MM.1S (cell line): ENCODE measurements at regions not wholly inside any gene's neighbourhood (a gene's known extent, or its start where the extent isn't known, plus 50 kb on each side); places are given as distances from the start of the nearest gene placed in this dataset.

ENCODE experiments used
- DNase-seq: peaks from one replicate; pipeline ENCODE4 v3.0.0-alpha.2; 2015
- H2AFZ ChIP-seq: fragments of 300-600 bp; sonication (generic); 2 replicates; pipeline ENCODE4 v1.6.0; 2016; ENCODE audit warnings: antibody characterized with exemption, low read length
- H3F3A ChIP-seq: fragments of 300-600 bp; sonication (generic); 2 replicates; pipeline ENCODE4 v1.6.1; 2016; ENCODE audit warnings: mild to moderate bottlenecking, antibody characterized with exemption, low read length, moderate library complexity, mixed read lengths; ENCODE audit not compliant: insufficient read depth
- H3K27ac ChIP-seq: fragments of 300-600 bp; sonication (generic); 2 replicates; pipeline ENCODE4 v1.5.1; 2016; ENCODE audit warnings: mild to moderate bottlenecking, low read length
- H3K27me3 ChIP-seq: fragments of 300-600 bp; sonication (generic); replicated peaks from 2 replicates; pipeline ENCODE4 v1.6.0; 2016; ENCODE audit warnings: low read length; ENCODE audit not compliant: insufficient read depth
- H3K36me3 ChIP-seq: fragments of 300-600 bp; sonication (generic); replicated peaks from 2 replicates; pipeline ENCODE4 v1.6.1; 2016; ENCODE audit warnings: mild to moderate bottlenecking, low read length, mixed read lengths; ENCODE audit not compliant: insufficient read depth
- H3K4me1 ChIP-seq: fragments of 300-600 bp; sonication (generic); 2 replicates; pipeline ENCODE4 v1.6.1; 2016; ENCODE audit warnings: low read length, mixed read lengths
- H3K4me2 ChIP-seq: fragments of 300-600 bp; sonication (generic); 2 replicates; pipeline ENCODE4 v1.6.0; 2016; ENCODE audit warnings: low read depth, low read length
- H3K4me3 ChIP-seq: fragments of 300-600 bp; sonication (generic); 2 replicates; pipeline ENCODE4 v1.5.1; 2016; ENCODE audit warnings: low read length, mixed read lengths
- H3K79me2 ChIP-seq: fragments of 300-600 bp; sonication (generic); 2 replicates; pipeline ENCODE4 v1.6.1; 2016; ENCODE audit warnings: mixed run types, low read length, mixed read lengths
- H3K9ac ChIP-seq: fragments of 300-600 bp; sonication (generic); 2 replicates; pipeline ENCODE4 v1.6.1; 2016; ENCODE audit warnings: low read length, mixed read lengths
- H3K9me2 ChIP-seq: fragments of 300-600 bp; sonication (generic); replicated peaks from 2 replicates; pipeline ENCODE4 v1.6.1; 2016; ENCODE audit warnings: mild to moderate bottlenecking, low read length, mixed read lengths; ENCODE audit not compliant: insufficient read depth
- H3K9me3 ChIP-seq: fragments of 300-600 bp; sonication (generic); replicated peaks from 2 replicates; pipeline ENCODE4 v1.6.1; 2016; ENCODE audit warnings: mild to moderate bottlenecking, low read length, mixed read lengths; ENCODE audit not compliant: insufficient read depth
- H4K20me1 ChIP-seq: fragments of 300-600 bp; sonication (generic); 2 replicates; pipeline ENCODE4 v1.6.1; 2016; ENCODE audit warnings: mild to moderate bottlenecking, low read length, moderate library complexity, mixed read lengths; ENCODE audit not compliant: insufficient read depth
- CTCF ChIP-seq: fragments of 300-600 bp; sonication (generic); IDR thresholded peaks from 2 replicates; pipeline ENCODE4 v1.5.1; 2016; ENCODE audit warnings: antibody characterized with exemption, low read length, mixed read lengths
- EZH2 ChIP-seq: fragments of 300-600 bp; sonication (generic); optimal IDR thresholded peaks from 2 replicates; pipeline ENCODE3; 2017; ENCODE audit warnings: low read depth, mild to moderate bottlenecking, antibody characterized with exemption, low read length, mixed read lengths
- EZH2phosphoT487 ChIP-seq: fragments of 300-600 bp; sonication (generic); IDR thresholded peaks from 2 replicates; pipeline ENCODE4 v1.6.1; 2018; ENCODE audit warnings: antibody characterized with exemption, low read length

- no peak for DNase-seq
- Histone ChIP-seq H3K27me3 (no peaks in the 10 kb centered on the region), H3K4me2 (no peak overlapping the region), H3K79me2 (no peaks in the 10 kb centered on the region), H3K27ac (no peak overlapping the region), H3K4me1 (no peaks in the 10 kb centered on the region), H3K36me3 (no peaks in the 10 kb centered on the region), H3K4me3 (no peak overlapping the region), H3K9me2 (no peaks in the 10 kb centered on the region), H2AFZ (no peak overlapping the region), H3F3A (no peaks in the 10 kb centered on the region), H4K20me1 (no peaks in the 10 kb centered on the region), H3K9ac (no peak overlapping the region), H3K9me3 (no peaks in the 10 kb centered on the region)
- no peak for TF ChIP-seq EZH2phosphoT487
- TF ChIP-seq EZH2, result no peak
- TF ChIP-seq CTCF, result no peak
Measured at GRCh38 chr1:56193656-56194055, 385.7 kb downstream of the PLPP3 start.

- DNase-seq, result no peak
- H3K79me2 ChIP-seq, result no peaks in the 10 kb centered on the region
- H3K4me1 ChIP-seq, result no peaks in the 10 kb centered on the region
- no peaks in the 10 kb centered on the region for H3K36me3 ChIP-seq
- no peaks in the 10 kb centered on the region for H3K9me3 ChIP-seq
- no peaks in the 10 kb centered on the region for H3K9me2 ChIP-seq
- no peaks in the 10 kb centered on the region for H4K20me1 ChIP-seq
- TF ChIP-seq EZH2, result no peak
- TF ChIP-seq CTCF, result no peak
- no peak for TF ChIP-seq EZH2phosphoT487
- no peak overlapping the region for H3K4me2 ChIP-seq
- no peak overlapping the region for H2AFZ ChIP-seq
- H3K9ac ChIP-seq, result no peak overlapping the region
- no peaks in the 10 kb centered on the region for H3K27me3 ChIP-seq
- H3K4me3 ChIP-seq, result no peak overlapping the region
- no peak overlapping the region for H3K27ac ChIP-seq
- no peaks in the 10 kb centered on the region for H3F3A ChIP-seq
Measured at GRCh38 chr1:56191369-56191768, 388.0 kb downstream of the PLPP3 start.

GRCh38 chr1:56190806-56191365 lies 388.5 kb downstream of the PLPP3 start:
- H3F3A ChIP-seq, result no peaks in the 10 kb centered on the region
- H3K9me3 ChIP-seq, result no peaks in the 10 kb centered on the region
- no peak for DNase-seq
- no peaks in the 10 kb centered on the region for H3K9me2 ChIP-seq
- H3K4me3 ChIP-seq, result no peak overlapping the region
- H3K79me2 ChIP-seq, result no peaks in the 10 kb centered on the region
- H3K9ac ChIP-seq, result no peak overlapping the region
- no peak overlapping the region for H3K27ac ChIP-seq
- no peak overlapping the region for H2AFZ ChIP-seq
- H4K20me1 ChIP-seq, result no peaks in the 10 kb centered on the region
- TF ChIP-seq CTCF (no peak), EZH2phosphoT487 (no peak), EZH2 (no peak)
- no peaks in the 10 kb centered on the region for H3K4me1 ChIP-seq
- H3K36me3 ChIP-seq, result no peaks in the 10 kb centered on the region
- H3K27me3 ChIP-seq, result no peaks in the 10 kb centered on the region
- no peak overlapping the region for H3K4me2 ChIP-seq
